GM12872 (cell line): ENCODE measurements at regions not wholly inside any gene's neighbourhood (a gene's known extent, or its start where the extent isn't known, plus 50 kb on each side); places are given as distances from the start of the nearest gene placed in this dataset.

Experiments
- CTCF ChIP-seq: IDR thresholded peaks from 3 replicates; pipeline ENCODE4 v1.5.1; 2011; ENCODE audit warnings: low read depth, mild to moderate bottlenecking, low read length, moderate library complexity; ENCODE audit not compliant: insufficient read depth

DNA sequence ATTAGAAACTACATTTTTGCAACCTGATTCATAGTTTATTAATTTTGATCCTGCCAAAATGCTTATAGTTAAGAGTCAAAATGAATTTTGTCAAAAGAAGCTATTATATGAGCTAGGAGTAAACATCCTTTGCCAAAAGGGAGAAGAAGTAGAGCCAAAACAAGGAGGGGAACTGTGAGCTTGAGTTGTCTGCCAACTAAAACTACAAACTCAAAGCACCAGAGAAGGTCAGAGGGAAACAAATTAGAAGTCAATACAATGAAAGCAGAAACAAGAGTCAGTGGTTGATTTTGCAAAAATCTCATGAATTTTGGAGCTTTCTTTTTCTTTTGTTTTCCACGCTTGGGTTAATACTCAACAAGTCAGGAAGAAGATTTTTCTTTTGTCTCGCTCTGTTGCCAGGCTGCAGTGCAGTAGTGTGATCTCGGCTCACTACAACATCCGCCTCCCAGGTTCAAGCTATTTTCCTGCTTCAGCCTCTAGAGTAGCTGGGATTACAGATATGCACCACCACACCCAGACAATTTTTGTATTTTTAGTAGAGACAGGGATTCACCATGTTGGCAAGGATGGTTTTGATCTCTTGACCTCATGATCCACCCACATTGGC, 508.5 kb downstream of the RIT2 start:
- no peak for TF ChIP-seq CTCF

DNA sequence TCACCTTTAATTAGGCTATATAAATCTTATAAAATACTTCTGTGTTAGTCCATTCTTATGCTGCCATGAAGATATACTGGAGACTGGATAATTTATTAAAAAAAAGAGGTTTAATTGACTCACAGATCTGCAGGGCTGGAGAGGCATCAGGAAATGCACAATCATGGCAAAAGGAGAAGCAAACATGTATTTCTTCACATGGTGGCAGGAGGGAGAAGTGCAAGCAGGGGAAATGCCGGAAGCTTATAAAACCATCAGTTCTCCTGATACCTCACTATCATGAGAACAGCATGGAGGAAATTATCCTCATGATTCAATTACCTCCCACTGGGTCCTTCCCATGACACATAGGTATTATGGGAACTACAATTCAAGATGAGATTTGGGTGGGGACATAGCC, 504.4 kb downstream of the RIT2 start:
- no peak for TF ChIP-seq CTCF

- no peak for TF ChIP-seq CTCF
Observed at GRCh38 chr18:42614619-42615293, 500.7 kb downstream of the RIT2 start.

DNA sequence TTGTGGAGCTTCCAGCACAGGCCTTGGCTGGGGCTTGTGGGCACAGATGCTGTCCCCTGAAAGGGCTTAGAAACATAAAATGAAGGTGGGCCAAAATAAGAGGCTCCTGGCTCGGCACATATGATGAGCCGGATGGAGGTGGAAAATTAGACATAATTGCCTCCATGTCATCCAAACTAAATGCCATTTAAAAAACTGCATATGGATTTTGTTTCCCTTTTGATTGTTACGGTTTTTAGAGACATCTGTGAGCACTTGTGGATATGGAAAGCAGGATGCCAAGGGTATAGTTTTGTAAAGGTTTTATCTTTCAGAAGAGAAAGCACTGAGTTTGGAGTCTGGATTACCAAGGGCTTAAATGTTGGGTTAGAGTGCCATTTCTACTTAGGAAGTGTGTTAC, 498.3 kb downstream of the RIT2 start:
- no peak for TF ChIP-seq CTCF

GRCh38 chr18:42619771-42620170, 495.7 kb downstream of the RIT2 start:
- TF ChIP-seq CTCF = no peak

GRCh38 chr18:42620657-42621056, 494.8 kb downstream of the RIT2 start:
- TF ChIP-seq CTCF = no peak

DNA sequence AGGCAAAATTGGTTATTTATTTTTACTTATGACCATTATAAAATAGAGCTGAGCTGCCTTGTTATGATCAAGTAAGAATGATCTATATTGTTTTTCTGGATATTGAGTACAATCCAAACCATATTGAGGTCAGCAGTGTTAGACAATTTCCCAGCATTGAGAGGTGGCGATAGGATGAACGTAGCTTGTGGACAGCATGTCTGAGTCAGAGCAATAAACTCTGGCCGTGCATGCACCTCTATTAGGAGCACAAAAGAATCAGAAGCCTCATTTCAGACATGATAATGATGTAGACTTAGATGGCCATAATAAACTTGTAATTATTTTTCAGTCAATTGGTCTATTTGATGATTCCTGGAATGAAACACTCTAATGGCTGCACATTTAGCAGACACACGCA, 491.6 kb downstream of the RIT2 start:
- TF ChIP-seq CTCF = no peak

- TF ChIP-seq CTCF = no peak
Observed at GRCh38 chr18:42632801-42633200, 482.7 kb downstream of the RIT2 start.
